IMR-90 (cell line): ENCODE measurements at regions not wholly inside any gene's neighbourhood (a gene's known extent, or its start where the extent isn't known, plus 50 kb on each side); places are given as distances from the start of the nearest gene placed in this dataset.

Experiments
- ATAC-seq: fragments of 200-7000 bp; cut with Tn5 transposase; 2 replicates; pipeline ENCODE4 v1.9.1; 2020; ENCODE audit warnings: low read depth, mild to moderate bottlenecking, moderate library complexity
- BruUV-seq: library from RNA; stranded (reverse); fragments of 400-500 nt; replicated peaks from 2 replicates; lab custom pipeline; 2021; lab: Mats Ljungman, UMichigan
- CTCF ChIA-PET: fragments of 300-600 bp; formaldehyde crosslinking; extraction: SDS; loops from one replicate; lab custom pipeline; 2021; ENCODE audit warnings: antibody characterized with exemption; lab: Yijun Ruan, JAX
- POLR2A ChIA-PET: fragments of 300-600 bp; sonication (Branson Sonifier 250); formaldehyde crosslinking; loops from one replicate; lab custom pipeline; 2022; ENCODE audit warnings: antibody characterized with exemption; ENCODE audit not compliant: unreplicated experiment; lab: Charles Lee
- DNase-seq: peaks from one replicate; pipeline ENCODE4 v3.0.0; 2013
- H2AFZ ChIP-seq: replicated peaks from 2 replicates; pipeline ENCODE3; 2013; ENCODE audit warnings: low read length, mild to moderate bottlenecking; ENCODE audit not compliant: poor library complexity
- H2AK5ac ChIP-seq: 2 replicates; pipeline ENCODE4 v1.6.1; 2013; ENCODE audit warnings: low read depth, low read length, inconsistent platforms
- H2AK9ac ChIP-seq: replicated peaks from 2 replicates; pipeline ENCODE3; 2013; ENCODE audit warnings: mild to moderate bottlenecking, low read depth, low read length, moderate library complexity; ENCODE audit not compliant: poor library complexity
- H2BK120ac ChIP-seq: 2 replicates; pipeline ENCODE4 v1.6.1; 2013; ENCODE audit warnings: low read depth, low read length, inconsistent platforms
- H2BK15ac ChIP-seq: 3 replicates; pipeline ENCODE4 v1.6.1; 2013; ENCODE audit warnings: low read depth, low read length, inconsistent platforms
- H2BK20ac ChIP-seq: 2 replicates; pipeline ENCODE4 v1.6.1; 2013; ENCODE audit warnings: low read depth, mild to moderate bottlenecking, inconsistent platforms, low read length, moderate library complexity
- H2BK5ac ChIP-seq: 2 replicates; pipeline ENCODE4 v1.6.1; 2013; ENCODE audit warnings: mild to moderate bottlenecking, low read depth, low read length, inconsistent platforms; ENCODE audit not compliant: poor library complexity, severe bottlenecking
- H3K14ac ChIP-seq: replicated peaks from 2 replicates; pipeline ENCODE4 v1.6.1; 2013; ENCODE audit warnings: low read depth, low read length, inconsistent platforms
- H3K18ac ChIP-seq: 2 replicates; pipeline ENCODE4 v1.6.1; 2013; ENCODE audit warnings: low read depth, low read length, control low read depth
- H3K23ac ChIP-seq: 2 replicates; pipeline ENCODE4 v1.6.1; 2013; ENCODE audit warnings: low read depth, low read length, inconsistent platforms
- H3K27ac ChIP-seq: 2 replicates; pipeline ENCODE4 v1.5.1; 2013; ENCODE audit warnings: mild to moderate bottlenecking, control low read depth, low read length; ENCODE audit not compliant: insufficient read depth
- H3K27me3 ChIP-seq: 2 replicates; pipeline ENCODE4 v1.6.1; 2013; ENCODE audit warnings: low read length; ENCODE audit not compliant: control insufficient read depth, insufficient read depth
- H3K36me3 ChIP-seq: 2 replicates; pipeline ENCODE4 v1.6.1; 2013; ENCODE audit warnings: low read length, mixed read lengths; ENCODE audit not compliant: control insufficient read depth, insufficient read depth
- H3K4ac ChIP-seq: 2 replicates; pipeline ENCODE4 v1.6.1; 2013; ENCODE audit warnings: low read depth, low read length, inconsistent platforms
- H3K4me1 ChIP-seq: 2 replicates; pipeline ENCODE4 v1.6.1; 2013; ENCODE audit warnings: low read length, mixed read lengths; ENCODE audit not compliant: control insufficient read depth, insufficient read depth
- H3K4me2 ChIP-seq: 2 replicates; pipeline ENCODE4 v1.6.1; 2013; ENCODE audit warnings: low read depth, mild to moderate bottlenecking, control low read depth, low read length, moderate library complexity
- H3K4me3 ChIP-seq: 2 replicates; pipeline ENCODE4 v1.5.1; 2013; ENCODE audit warnings: low read depth, mild to moderate bottlenecking, control low read depth, low read length, moderate library complexity; ENCODE audit not compliant: insufficient read depth
- H3K56ac ChIP-seq: 2 replicates; pipeline ENCODE4 v1.6.1; 2013; ENCODE audit warnings: low read length, inconsistent platforms; ENCODE audit not compliant: insufficient read depth; ENCODE audit errors: extremely low read depth
- H3K79me1 ChIP-seq, 2 experiments: 2 replicates each; pipeline ENCODE4 v1.6.1; 2013; ENCODE audit warnings: low read length in 2 of 2, inconsistent platforms in 1 of 2, low read depth in 1 of 2
- H3K9ac ChIP-seq: 2 replicates; pipeline ENCODE4 v1.6.1; 2013; ENCODE audit warnings: low read depth, low read length, control low read depth
- H3K9me1 ChIP-seq: 2 replicates; pipeline ENCODE4 v1.6.1; 2013; ENCODE audit warnings: low read length, inconsistent platforms; ENCODE audit not compliant: insufficient read depth
- H3K9me3 ChIP-seq: 2 replicates; pipeline ENCODE4 v1.6.1; 2013; ENCODE audit warnings: low read length; ENCODE audit not compliant: control insufficient read depth, insufficient read depth
- H4K20me1 ChIP-seq: 2 replicates; pipeline ENCODE4 v1.6.1; 2013; ENCODE audit warnings: low read length, inconsistent platforms; ENCODE audit not compliant: insufficient read depth
- H4K5ac ChIP-seq: 2 replicates; pipeline ENCODE4 v1.6.1; 2013; ENCODE audit warnings: mild to moderate bottlenecking, low read depth, low read length, control low read depth
- H4K8ac ChIP-seq, 2 experiments: 2 replicates each; pipeline ENCODE4 v1.6.1; 2013; ENCODE audit warnings: low read depth in 2 of 2, low read length in 2 of 2, control low read depth in 1 of 2, inconsistent platforms in 1 of 2
- H4K91ac ChIP-seq: 2 replicates; pipeline ENCODE4 v1.6.1; 2013; ENCODE audit warnings: low read depth, low read length, inconsistent platforms; ENCODE audit not compliant: insufficient read depth
- CHD1 ChIP-seq: IDR thresholded peaks from 2 replicates; pipeline ENCODE4 v1.6.1; 2012; ENCODE audit warnings: low read depth, low read length, improper control_type of control experiment
- FOS ChIP-seq: fragments of 150-350 bp; IDR thresholded peaks from 2 replicates; pipeline ENCODE4 v1.6.1; 2016; ENCODE audit warnings: low read depth, low read length
- MAFK ChIP-seq: IDR thresholded peaks from 2 replicates; pipeline ENCODE4 v1.6.1; 2012; ENCODE audit warnings: low read depth, low read length, improper control_type of control experiment
- MAZ ChIP-seq: IDR thresholded peaks from 2 replicates; pipeline ENCODE4 v1.6.1; 2012; ENCODE audit warnings: low read depth, mild to moderate bottlenecking, low read length, improper control_type of control experiment, moderate library complexity, borderline replicate concordance
- NFE2L2 ChIP-seq: fragments of 150-350 bp; IDR thresholded peaks from 2 replicates; pipeline ENCODE4 v1.6.1; 2016; ENCODE audit warnings: low read depth, mild to moderate bottlenecking, low read length
- POLR2A ChIP-seq: IDR thresholded peaks from 2 replicates; pipeline ENCODE4 v1.6.1; 2012; ENCODE audit warnings: mild to moderate bottlenecking, low read depth, low read length
- RAD21 ChIP-seq: IDR thresholded peaks from 2 replicates; pipeline ENCODE4 v1.6.1; 2012; ENCODE audit warnings: low read length, improper control_type of control experiment
- RCOR1 ChIP-seq: IDR thresholded peaks from 2 replicates; pipeline ENCODE4 v1.6.1; 2012; ENCODE audit warnings: mild to moderate bottlenecking, low read length, improper control_type of control experiment; ENCODE audit not compliant: insufficient replicate concordance
- RFX5 ChIP-seq: IDR thresholded peaks from 2 replicates; pipeline ENCODE4 v1.8.0; 2012; ENCODE audit warnings: low read depth, mild to moderate bottlenecking, low read length, moderate library complexity
- SMC3 ChIP-seq: fragments of 150-350 bp; IDR thresholded peaks from 2 replicates; pipeline ENCODE4 v1.6.1; 2016; ENCODE audit warnings: low read depth, mild to moderate bottlenecking, antibody characterized with exemption, low read length, moderate library complexity
- WGBS, 2 experiments: methylation state at CpG; one replicate each; pipeline versions ENCODE4 v1.1.5 to v1.1.7; 2013; ENCODE audit warnings: missing lambda C conversion rate in 2 of 2; ENCODE audit not compliant: insufficient read length in 1 of 2; ENCODE audit errors: extremely low coverage in 2 of 2; 5-methylcytosine and 5-hydroxymethylcytosine counted together
- dilution Hi-C: fragments of 300-500 bp; cut with HindIII; formaldehyde crosslinking; loops from one replicate; pipeline ENCODE4 v1.14.3; 2018; ENCODE audit warnings: low sequenced_read_pairs; ENCODE audit not compliant: unreplicated experiment
- in situ Hi-C: fragments of 300-500 bp; cut with MboI; formaldehyde crosslinking; loops from 3 replicates; pipeline ENCODE4 v1.14.3; 2019; ENCODE audit warnings: low sequenced_read_pairs, inconsistent platforms, mixed read lengths
- intact Hi-C: fragments of 100-400 bp; cut with micrococcal nuclease; formaldehyde crosslinking; loops from 2 replicates; pipeline ENCODE4 v1.10.0; 2022
- TF ChIP-seq, protein P1 (sequence below): fragments of 150-350 bp; IDR thresholded peaks from 2 replicates; pipeline ENCODE4 v1.6.1; 2016; ENCODE audit warnings: low read depth, mild to moderate bottlenecking, low read length, moderate library complexity, borderline replicate concordance
- TF ChIP-seq, protein P2 (sequence below): conservative IDR thresholded peaks from 2 replicates; pipeline ENCODE4 v1.5.1; 2012; ENCODE audit warnings: mild to moderate bottlenecking, low read depth, low read length, improper control_type of control experiment
- TF ChIP-seq, protein P3 (sequence below): fragments of 150-350 bp; IDR thresholded peaks from 2 replicates; pipeline ENCODE4 v1.6.1; 2017; ENCODE audit warnings: mild to moderate bottlenecking, antibody characterized with exemption, low read length, low read depth

DNA sequence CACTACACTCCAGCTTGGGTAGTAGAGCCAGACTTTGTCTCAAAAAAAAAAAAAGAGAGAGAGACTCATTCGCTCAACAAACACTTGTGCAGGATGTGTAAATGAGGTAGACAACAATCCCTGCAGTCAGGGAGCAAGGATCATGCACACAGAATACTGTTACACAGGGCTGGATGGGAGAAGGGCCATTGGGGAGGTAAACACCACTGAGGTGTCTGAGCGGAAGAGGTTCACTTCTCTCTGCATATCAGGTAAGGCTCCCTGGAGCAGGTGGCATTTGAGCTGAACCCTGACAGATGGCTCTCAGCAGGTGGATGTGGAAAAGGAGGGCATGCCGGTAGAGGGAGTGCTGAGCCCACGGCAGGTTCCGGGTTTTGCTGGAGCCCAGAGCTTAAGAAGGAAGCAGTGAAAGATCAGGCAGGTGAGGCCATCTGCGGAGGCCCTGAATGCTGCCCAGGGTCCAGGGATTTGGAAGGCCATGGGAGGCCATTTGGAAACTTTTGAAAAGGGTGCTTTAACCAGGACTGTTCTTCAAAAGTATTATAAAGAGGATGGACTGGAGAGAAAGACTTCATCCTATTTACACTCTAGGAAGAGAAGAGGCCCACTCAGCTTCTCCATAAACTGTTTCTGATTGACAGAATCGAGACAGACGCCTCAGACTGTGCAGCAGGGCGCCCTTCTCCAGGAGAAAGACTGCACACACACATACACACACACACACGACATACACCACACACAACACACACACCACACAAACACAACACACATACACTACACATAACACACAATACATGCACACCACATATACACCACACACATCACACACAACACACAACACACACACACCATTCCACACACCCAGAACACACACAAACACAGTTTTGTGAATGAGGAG lies 199.4 kb downstream of the USP12 start:
- H2BK15ac ChIP-seq: no peak overlapping the region; the same call in 2 of the 3 replicates
- no peak overlapping the region for H4K5ac ChIP-seq
- H2BK5ac ChIP-seq: peak overlapping the region; percentile 76
- H4K8ac ChIP-seq: no peak overlapping the region
- no peak overlapping the region for H3K4me3 ChIP-seq
- H3K4me2 ChIP-seq: no peak overlapping the region
- H3K23ac ChIP-seq: no peak overlapping the region
- no peak overlapping the region for H2AK9ac ChIP-seq
- H2BK20ac ChIP-seq: no peak overlapping the region
- no peak overlapping the region for H3K18ac ChIP-seq
- in situ Hi-C loops: loop anchor here (10.0 kb wide), 1 partner anchor 1013 kb away; the partner anchor contains the start of gene URAD
- H3K27ac ChIP-seq: no peak overlapping the region
- peaks cover 6% of the 10 kb centered on the region for H3K9me1 ChIP-seq
- peak overlapping the region; percentile 40; the same call in 1 of the 2 replicates for H3K4ac ChIP-seq
- no peaks in the 10 kb centered on the region for H3K79me1 ChIP-seq
- BruUV-seq: no TSS peak
- DNase-seq (peak; percentile 20), ATAC-seq (no peak; the same call in 1 of the 2 replicates)
- ChIA-PET CTCF (interaction anchor here (0.6 to 1.2 kb wide), 3 partner anchors 13 to 595 kb away, joined by 3 read pairs; no protein-coding TSS in a partner anchor), POLR2A (no interaction called here)
- no peaks in the 10 kb centered on the region; the same call in 1 of the 2 replicates for H3K27me3 ChIP-seq
- H2BK120ac ChIP-seq: no peak overlapping the region
- H3K36me3 ChIP-seq: no peaks in the 10 kb centered on the region
- no peak overlapping the region; the same call in 1 of the 2 replicates for H3K14ac ChIP-seq
- H4K20me1 ChIP-seq: no peaks in the 10 kb centered on the region
- dilution Hi-C loops: no loop called here
- no peak overlapping the region; the same call in 1 of the 2 replicates for H4K91ac ChIP-seq
- H3K9ac ChIP-seq: no peak overlapping the region
- no peak overlapping the region for H2AFZ ChIP-seq
- H3K56ac ChIP-seq: no peak overlapping the region
- no peaks in the 10 kb centered on the region for H3K9me3 ChIP-seq
- H2AK5ac ChIP-seq: no peak overlapping the region
- intact Hi-C loops: no loop called here
- 24% methylated on average over 4 of the region's 10 CpGs; no CpG with 5 or more reads in 1 of the 2 experiments for WGBS, 2 experiments
- peaks cover 5% of the 10 kb centered on the region; the same call in 1 of the 2 replicates for H3K4me1 ChIP-seq
- TF ChIP-seq MAFK (no peak), NFE2L2 (no peak), POLR2A (no peak), RAD21 (peak; percentile 40), RCOR1 (no peak), FOS (no peak), CHD1 (no peak), RFX5 (no peak), MAZ (no peak), SMC3 (0 out of 2 replicates have a peak, but pooled peaks have one; percentile 11)
- TF ChIP-seq, protein P1, sequence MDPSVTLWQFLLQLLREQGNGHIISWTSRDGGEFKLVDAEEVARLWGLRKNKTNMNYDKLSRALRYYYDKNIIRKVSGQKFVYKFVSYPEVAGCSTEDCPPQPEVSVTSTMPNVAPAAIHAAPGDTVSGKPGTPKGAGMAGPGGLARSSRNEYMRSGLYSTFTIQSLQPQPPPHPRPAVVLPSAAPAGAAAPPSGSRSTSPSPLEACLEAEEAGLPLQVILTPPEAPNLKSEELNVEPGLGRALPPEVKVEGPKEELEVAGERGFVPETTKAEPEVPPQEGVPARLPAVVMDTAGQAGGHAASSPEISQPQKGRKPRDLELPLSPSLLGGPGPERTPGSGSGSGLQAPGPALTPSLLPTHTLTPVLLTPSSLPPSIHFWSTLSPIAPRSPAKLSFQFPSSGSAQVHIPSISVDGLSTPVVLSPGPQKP: no peak
- TF ChIP-seq, protein P2, sequence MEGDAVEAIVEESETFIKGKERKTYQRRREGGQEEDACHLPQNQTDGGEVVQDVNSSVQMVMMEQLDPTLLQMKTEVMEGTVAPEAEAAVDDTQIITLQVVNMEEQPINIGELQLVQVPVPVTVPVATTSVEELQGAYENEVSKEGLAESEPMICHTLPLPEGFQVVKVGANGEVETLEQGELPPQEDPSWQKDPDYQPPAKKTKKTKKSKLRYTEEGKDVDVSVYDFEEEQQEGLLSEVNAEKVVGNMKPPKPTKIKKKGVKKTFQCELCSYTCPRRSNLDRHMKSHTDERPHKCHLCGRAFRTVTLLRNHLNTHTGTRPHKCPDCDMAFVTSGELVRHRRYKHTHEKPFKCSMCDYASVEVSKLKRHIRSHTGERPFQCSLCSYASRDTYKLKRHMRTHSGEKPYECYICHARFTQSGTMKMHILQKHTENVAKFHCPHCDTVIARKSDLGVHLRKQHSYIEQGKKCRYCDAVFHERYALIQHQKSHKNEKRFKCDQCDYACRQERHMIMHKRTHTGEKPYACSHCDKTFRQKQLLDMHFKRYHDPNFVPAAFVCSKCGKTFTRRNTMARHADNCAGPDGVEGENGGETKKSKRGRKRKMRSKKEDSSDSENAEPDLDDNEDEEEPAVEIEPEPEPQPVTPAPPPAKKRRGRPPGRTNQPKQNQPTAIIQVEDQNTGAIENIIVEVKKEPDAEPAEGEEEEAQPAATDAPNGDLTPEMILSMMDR: peak; percentile 25
- TF ChIP-seq, protein P3, sequence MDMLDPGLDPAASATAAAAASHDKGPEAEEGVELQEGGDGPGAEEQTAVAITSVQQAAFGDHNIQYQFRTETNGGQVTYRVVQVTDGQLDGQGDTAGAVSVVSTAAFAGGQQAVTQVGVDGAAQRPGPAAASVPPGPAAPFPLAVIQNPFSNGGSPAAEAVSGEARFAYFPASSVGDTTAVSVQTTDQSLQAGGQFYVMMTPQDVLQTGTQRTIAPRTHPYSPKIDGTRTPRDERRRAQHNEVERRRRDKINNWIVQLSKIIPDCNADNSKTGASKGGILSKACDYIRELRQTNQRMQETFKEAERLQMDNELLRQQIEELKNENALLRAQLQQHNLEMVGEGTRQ: no peak
